ENCODE measurements at regions not wholly inside any gene's neighbourhood (a gene's known extent, or its start where the extent isn't known, plus 50 kb on each side); places are given as distances from the start of the nearest gene placed in this dataset.

DNA sequence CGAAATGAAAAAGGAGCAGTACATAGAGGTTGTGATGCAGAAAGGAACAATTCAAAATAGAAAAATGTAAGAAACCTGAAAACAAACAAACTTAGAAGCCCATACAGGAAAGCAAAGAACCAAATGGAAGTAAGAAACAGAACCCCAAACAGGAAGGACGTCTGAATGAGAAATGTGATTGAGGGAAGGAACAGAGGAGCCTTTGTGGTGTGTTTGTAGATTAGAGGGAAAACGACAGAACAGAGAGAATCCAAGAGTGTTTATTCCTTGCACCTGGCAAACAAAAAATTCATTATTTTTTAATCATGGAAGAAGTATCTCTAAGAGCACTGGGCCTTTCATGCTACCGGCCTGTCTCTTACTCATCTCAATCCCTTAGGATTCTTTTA is 67.8 kb upstream of the ZSWIM6 start:
- no peak for DNase-seq

GRCh38 chr5:61267116-61267515 is 64.9 kb upstream of the ZSWIM6 start:
- DNase-seq = no peak

GRCh38 chr5:61268871-61269270 is 63.2 kb upstream of the ZSWIM6 start:
- no peak for DNase-seq

DNA sequence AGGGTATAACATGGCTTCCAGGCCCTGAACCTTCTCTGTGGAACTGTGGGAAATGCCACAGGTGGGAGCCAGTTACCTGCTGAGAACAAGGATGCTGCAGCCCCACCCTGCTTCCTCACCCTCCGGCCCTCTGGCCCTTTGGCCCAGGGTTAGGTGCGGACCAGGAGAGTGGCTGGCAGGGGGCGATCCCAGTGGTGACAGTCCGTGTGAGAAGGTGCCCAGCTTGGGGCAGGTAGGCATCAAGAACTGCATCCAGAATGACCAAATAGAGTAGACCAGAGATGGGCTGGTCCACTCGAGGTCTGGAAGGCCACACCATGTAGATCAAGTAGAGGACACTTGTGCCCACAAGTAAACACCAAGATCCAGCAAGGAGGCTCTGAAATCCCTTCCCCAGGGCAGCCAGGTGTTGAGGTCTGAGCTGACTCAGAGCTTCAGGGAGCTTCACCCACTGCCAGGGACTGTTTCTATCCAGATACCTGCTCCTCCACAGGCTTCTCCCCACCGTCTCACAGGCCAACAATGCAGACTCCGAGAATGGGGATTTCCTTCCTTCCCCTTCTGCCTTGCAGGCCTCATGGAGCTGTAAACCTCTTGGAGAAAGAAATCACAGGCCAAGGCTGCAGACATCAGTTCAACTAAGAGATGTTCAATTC is 61.4 kb upstream of the ZSWIM6 start:
- no peak for DNase-seq

- DNase-seq = no peak
These were observed 59.4 kb upstream of the ZSWIM6 start for GRCh38 chr5:61272688-61273087.

GRCh38 chr5:61273279-61273975 is 58.6 kb upstream of the ZSWIM6 start:
- no peak for DNase-seq

DNA sequence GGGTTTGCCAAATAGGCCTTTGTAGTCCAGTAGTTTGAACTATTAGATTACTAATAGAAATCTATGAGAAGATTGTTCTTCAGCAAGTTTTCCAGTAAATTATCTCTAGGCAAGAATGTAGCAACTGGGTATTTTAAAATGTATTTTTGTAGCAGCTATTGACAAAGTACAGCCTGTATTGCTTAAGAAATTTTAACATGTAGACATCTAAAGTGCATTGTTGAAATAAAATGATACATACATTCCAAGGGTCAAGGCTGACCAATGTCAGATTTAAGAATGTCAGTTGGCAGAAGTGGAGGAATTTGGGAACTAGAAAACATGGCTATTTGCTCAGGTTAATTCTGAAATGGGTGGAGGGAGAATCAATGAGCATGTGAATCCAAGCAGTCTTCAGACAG is 57.5 kb upstream of the ZSWIM6 start:
- no peak for DNase-seq

GRCh38 chr5:61275841-61276240 is 56.2 kb upstream of the ZSWIM6 start:
- DNase-seq = peak; percentile 73

DNA sequence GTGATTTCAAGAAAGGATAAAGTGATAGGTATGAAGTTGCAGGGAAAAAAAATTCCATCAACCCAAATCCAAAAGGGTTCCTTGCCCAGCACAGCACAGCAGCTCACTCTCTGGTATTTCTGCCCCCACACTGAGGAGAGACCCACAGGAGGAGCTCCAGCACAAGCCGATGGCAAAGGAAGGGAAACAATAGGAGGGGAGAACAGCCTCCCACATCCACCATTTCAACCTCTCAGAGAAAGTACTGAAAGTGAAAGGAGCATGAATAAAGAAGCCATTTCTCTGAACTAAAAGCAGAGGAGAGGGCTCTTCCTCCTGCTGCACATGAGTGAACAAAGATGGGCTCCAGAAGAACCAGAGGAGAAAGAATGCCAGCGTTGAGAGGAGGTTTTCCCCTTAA is 54.9 kb upstream of the ZSWIM6 start:
- peak; percentile 25 for DNase-seq

DNA sequence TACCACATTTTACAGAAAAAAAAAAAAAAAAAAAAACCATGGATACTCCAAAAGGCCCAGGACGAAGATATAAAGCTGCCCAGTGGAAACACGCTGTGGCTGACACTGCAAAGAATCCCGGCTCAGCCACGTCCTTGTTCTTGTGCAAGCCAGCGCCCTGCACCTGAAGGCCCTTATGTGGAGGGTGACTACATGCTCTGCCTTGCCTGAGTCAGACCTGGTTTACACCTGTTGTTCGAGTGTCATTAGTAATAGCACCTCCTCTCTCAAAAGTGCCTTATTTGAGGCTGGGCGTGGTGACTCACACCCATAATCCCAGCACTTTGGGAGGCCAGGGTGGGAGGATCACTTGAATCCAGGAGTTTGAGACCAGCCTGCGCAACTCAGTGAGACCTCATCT is 54.3 kb upstream of the ZSWIM6 start:
- no peak for DNase-seq

DNA sequence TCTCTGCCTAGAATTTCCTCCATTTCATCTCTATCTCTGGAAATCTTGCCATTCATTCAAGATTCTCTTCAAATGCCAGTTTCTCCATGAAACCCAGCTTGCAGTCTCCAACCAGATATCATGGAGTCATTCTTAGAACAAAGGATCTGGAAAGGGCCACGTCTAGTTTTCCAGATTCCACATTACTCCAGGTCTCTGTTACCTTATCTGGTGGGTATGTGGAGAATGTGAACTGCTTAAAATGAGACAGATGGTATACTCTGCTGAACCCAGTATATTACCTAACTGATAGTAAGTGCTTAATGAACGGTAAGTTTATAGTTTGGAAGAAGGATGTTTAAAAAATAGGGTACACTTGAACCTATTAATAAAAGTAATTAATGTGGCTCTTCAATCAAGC is 52.3 kb upstream of the ZSWIM6 start:
- DNase-seq = peak; percentile 78

- peak; percentile 85 for DNase-seq
These were observed 51.9 kb upstream of the ZSWIM6 start for GRCh38 chr5:61280205-61280604.

- DNase-seq = peak; percentile 39
These were observed 51.2 kb upstream of the ZSWIM6 start for GRCh38 chr5:61280761-61281427.

DNA sequence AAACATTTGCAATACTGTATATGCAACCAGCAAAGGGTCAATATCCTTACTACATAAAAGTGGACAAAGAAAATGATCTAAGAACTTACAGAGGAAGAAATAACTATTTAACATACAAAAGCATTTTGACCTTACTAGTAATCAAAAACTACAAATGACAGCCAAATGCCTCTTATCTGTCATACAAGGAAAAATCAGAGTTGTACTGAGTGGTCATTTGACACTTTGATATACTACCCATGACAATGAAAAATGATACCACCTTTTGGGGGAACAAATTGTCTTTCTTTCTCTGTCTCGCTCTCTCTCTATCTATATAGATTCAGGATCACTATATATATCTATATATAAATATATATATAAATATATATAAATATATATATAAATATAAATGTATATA is 50.4 kb upstream of the ZSWIM6 start:
- no peak for DNase-seq

Data from NCI-H226 (cell line).